Heart left ventricle (tissue), 13 donors: ENCODE measurements at regions not wholly inside any gene's neighbourhood (a gene's known extent, or its start where the extent isn't known, plus 50 kb on each side); places are given as distances from the start of the nearest gene placed in this dataset.

Source experiments
- CTCF ChIP-seq, 12 donors: fragments of 200-600 bp; sonication (generic) in 4 of 12; IDR thresholded peaks; one replicate each; pipeline versions ENCODE4 v1.5.0 to v1.8.0; 2018 to 2022; ENCODE audit warnings: antibody characterized with exemption in 12 of 12, mild to moderate bottlenecking in 5 of 12
- POLR2A ChIP-seq, 2 donors: fragments of 450-650 bp; IDR thresholded peaks; one replicate each; pipeline ENCODE4 v1.6.1; 2017; ENCODE audit warnings: antibody characterized with exemption in 2 of 2, mild to moderate bottlenecking in 2 of 2, moderate library complexity in 2 of 2
- donor health status: ischemic (EF 13 %, LVEDD 7.1; RV severe dilation, severe dysfunction).
- donor health status: DM: no; HTN: yes; CAD: no.
- donor health status: DM: no; HTN: no; CAD: no.
- donor health status: ischemic (EF 25% LVEDD 6.9; RV normal size, moderate dysfunction).
- donor health status: ischemic (EF 25% LVEDD 5.7; RV mildly dilated, moderate dysfunction).
- donor health status: ischemic (EF 35%, LVEDD 5.7; RV mildly dilated, moderate dysfunction).
- donor health status: nonischemic (EF 11% LVEDD 7.7; RV severe dilation, severe dysfunction).
- donor health status: DM: yes; HTN: yes; CAD: no.
- donor health status: PGD.
- donor health status: ischemic (EF 29% LVEDD 5.4; RV normal size, mild dysfunction).
- donor health status: nonischemic (EF 23%, LVEDD 6.1; RV moderate dilation, normal function).

GRCh38 chr18:75823471-75823870, 396.0 kb upstream of the SMIM21 start:
- TF ChIP-seq CTCF (IDR thresholded peaks at IDR 0.05) (no peak), POLR2A (IDR thresholded peaks at IDR 0.05) (no peak)
